HEK293 (cell line): ENCODE measurements at regions not wholly inside any gene's neighbourhood (a gene's known extent, or its start where the extent isn't known, plus 50 kb on each side); places are given as distances from the start of the nearest gene placed in this dataset.

Experiments
- ATF2 ChIP-seq: fragments of 450-650 bp; formaldehyde crosslinking; IDR thresholded peaks from 2 replicates; pipeline ENCODE4 v1.5.1; 2016; ENCODE audit warnings: missing biosample characterization, missing genetic modification characterization, low read depth
- GLIS1 ChIP-seq: fragments of 450-650 bp; formaldehyde crosslinking; IDR thresholded peaks from 2 replicates; pipeline ENCODE4 v1.5.1; 2016; ENCODE audit warnings: missing biosample characterization, missing genetic modification characterization
- GLIS2 ChIP-seq: fragments of 450-650 bp; formaldehyde crosslinking; IDR thresholded peaks from 2 replicates; pipeline ENCODE4 v1.5.1; 2016; ENCODE audit warnings: missing biosample characterization, missing genetic modification characterization
- MZF1 ChIP-seq: fragments of 450-650 bp; formaldehyde crosslinking; IDR thresholded peaks from 2 replicates; pipeline ENCODE4 v1.5.1; 2017; ENCODE audit warnings: missing biosample characterization, missing genetic modification characterization, borderline replicate concordance
- PRDM10 ChIP-seq: fragments of 450-650 bp; formaldehyde crosslinking; IDR thresholded peaks from 2 replicates; pipeline ENCODE4 v1.5.1; 2016; ENCODE audit warnings: missing biosample characterization, missing genetic modification characterization
- PRDM2 ChIP-seq: fragments of 450-650 bp; formaldehyde crosslinking; IDR thresholded peaks from 2 replicates; pipeline ENCODE4 v1.5.1; 2016; ENCODE audit warnings: missing biosample characterization, missing genetic modification characterization, borderline replicate concordance
- PRDM6 ChIP-seq: fragments of 450-650 bp; formaldehyde crosslinking; IDR thresholded peaks from 2 replicates; pipeline ENCODE4 v1.5.1; 2017; ENCODE audit warnings: missing biosample characterization, missing genetic modification characterization
- SALL2 ChIP-seq: fragments of 450-650 bp; formaldehyde crosslinking; IDR thresholded peaks from 2 replicates; pipeline ENCODE4 v1.5.0; 2017; ENCODE audit warnings: missing biosample characterization, mild to moderate bottlenecking, missing genetic modification characterization, borderline replicate concordance
- ZBTB8A ChIP-seq: fragments of 450-650 bp; formaldehyde crosslinking; IDR thresholded peaks from 2 replicates; pipeline ENCODE4 v1.5.1; 2016; ENCODE audit warnings: missing biosample characterization, missing genetic modification characterization
- ZNF140 ChIP-seq: fragments of 450-650 bp; formaldehyde crosslinking; IDR thresholded peaks from 2 replicates; pipeline ENCODE4 v1.5.1; 2016; ENCODE audit warnings: missing biosample characterization, missing genetic modification characterization
- ZNF155 ChIP-seq: fragments of 450-650 bp; formaldehyde crosslinking; IDR thresholded peaks from 2 replicates; pipeline ENCODE4 v1.5.1; 2016; ENCODE audit warnings: missing biosample characterization, missing genetic modification characterization
- ZNF280D ChIP-seq: fragments of 450-650 bp; formaldehyde crosslinking; IDR thresholded peaks from 2 replicates; pipeline ENCODE4 v1.5.1; 2016; ENCODE audit warnings: missing biosample characterization, missing genetic modification characterization
- ZNF324 ChIP-seq: fragments of 450-650 bp; formaldehyde crosslinking; IDR thresholded peaks from 2 replicates; pipeline ENCODE4 v1.5.1; 2016; ENCODE audit warnings: missing biosample characterization, missing genetic modification characterization
- ZNF513 ChIP-seq: fragments of 450-650 bp; IDR thresholded peaks from 2 replicates; pipeline ENCODE4 v1.5.1; 2018; ENCODE audit warnings: missing biosample characterization, missing genetic modification characterization
- ZNF521 ChIP-seq: fragments of 450-650 bp; formaldehyde crosslinking; IDR thresholded peaks from 2 replicates; pipeline ENCODE4 v1.5.1; 2017; ENCODE audit warnings: missing biosample characterization, mild to moderate bottlenecking, missing genetic modification characterization
- ZNF548 ChIP-seq: fragments of 450-650 bp; formaldehyde crosslinking; IDR thresholded peaks from 2 replicates; pipeline ENCODE4 v1.5.1; 2016; ENCODE audit warnings: missing biosample characterization, missing genetic modification characterization
- ZNF610 ChIP-seq: fragments of 450-650 bp; formaldehyde crosslinking; IDR thresholded peaks from 2 replicates; pipeline ENCODE4 v1.5.1; 2016; ENCODE audit warnings: missing biosample characterization, missing genetic modification characterization, borderline replicate concordance
- ZNF645 ChIP-seq: fragments of 450-650 bp; formaldehyde crosslinking; IDR thresholded peaks from 2 replicates; pipeline ENCODE4; 2016; ENCODE audit warnings: missing biosample characterization, missing genetic modification characterization
- ZNF792 ChIP-seq: fragments of 450-650 bp; formaldehyde crosslinking; IDR thresholded peaks from 2 replicates; pipeline ENCODE4 v1.5.1; 2016; ENCODE audit warnings: missing biosample characterization, missing genetic modification characterization

- TF ChIP-seq SALL2 (tag by site-specific recombination), result no peak
- TF ChIP-seq ZNF140 (tag by site-specific recombination), result no peak
- no peak for TF ChIP-seq ZNF324 (tag by site-specific recombination)
- TF ChIP-seq PRDM6 (tag by site-specific recombination), result no peak
- TF ChIP-seq ZNF645 (tag by site-specific recombination), result no peak
- no peak for TF ChIP-seq PRDM10 (tag by site-specific recombination)
- no peak for TF ChIP-seq ZNF548
- TF ChIP-seq ATF2 (tag by site-specific recombination), result no peak
- TF ChIP-seq PRDM2 (tag by site-specific recombination), result no peak
- no peak for TF ChIP-seq ZNF521 (tag by site-specific recombination)
- no peak for TF ChIP-seq ZNF155
- TF ChIP-seq ZNF610, result no peak
- no peak for TF ChIP-seq ZNF513 (tag by site-specific recombination)
- no peak for TF ChIP-seq ZNF280D (tag by site-specific recombination)
- TF ChIP-seq GLIS1 (tag by site-specific recombination), result peak; percentile 47
- no peak for TF ChIP-seq MZF1 (tag by site-specific recombination)
- no peak for TF ChIP-seq ZNF792 (tag by site-specific recombination)
- peak; percentile 14 for TF ChIP-seq GLIS2 (tag by site-specific recombination)
- TF ChIP-seq ZBTB8A (tag by site-specific recombination), result peak; percentile 55
Measured at GRCh38 chr9:136608348-136609159, 54.2 kb upstream of the EGFL7 start (continued).
